GM21717 (cell line): ENCODE measurements at regions not wholly inside any gene's neighbourhood (a gene's known extent, or its start where the extent isn't known, plus 50 kb on each side); places are given as distances from the start of the nearest gene placed in this dataset.
"Not testable (repeated sequence)": the region's sequence is repeated elsewhere in the genome, so short reads cannot be mapped to it uniquely, and the experiment has no call there.

ENCODE experiments used
- ATAC-seq: cut with Tn5 transposase; IDR thresholded peaks from one replicate; pipeline ENCODE4 v1.9.1; 2021; ENCODE audit warnings: mild to moderate bottlenecking, moderate library complexity; ENCODE audit not compliant: unreplicated experiment

GRCh38 chrX:40885989-40886388 is 150.6 kb upstream of the MED14 start:
- no peak for ATAC-seq

GRCh38 chrX:40887476-40887875 is 152.1 kb upstream of the MED14 start:
- no peak for ATAC-seq

GRCh38 chrX:40891798-40892197 is 156.5 kb upstream of the MED14 start:
- ATAC-seq: no peak

- no peak for ATAC-seq
These were observed 158.0 kb upstream of the MED14 start for GRCh38 chrX:40893251-40893910.

- ATAC-seq: no peak
These were observed 159.9 kb upstream of the MED14 start for GRCh38 chrX:40895246-40895645.

GRCh38 chrX:40897718-40898270 is 162.5 kb upstream of the MED14 start:
- ATAC-seq: no peak

- ATAC-seq: not testable (repeated sequence)
These were observed 169.4 kb upstream of the MED14 start for GRCh38 chrX:40904739-40905138.

- no peak for ATAC-seq
These were observed 172.7 kb upstream of the MED14 start for GRCh38 chrX:40908026-40908425.

GRCh38 chrX:40908857-40909475 is 173.6 kb upstream of the MED14 start:
- no peak for ATAC-seq

- ATAC-seq: no peak
These were observed 173.1 kb upstream of the USP9X start for GRCh38 chrX:40912166-40912565.

GRCh38 chrX:40912576-40912975 is 172.7 kb upstream of the USP9X start:
- ATAC-seq: no peak

GRCh38 chrX:40920351-40920750 is 164.9 kb upstream of the USP9X start:
- no peak for ATAC-seq

- ATAC-seq: no peak
These were observed 162.9 kb upstream of the USP9X start for GRCh38 chrX:40922307-40922706.

GRCh38 chrX:40926739-40927427 is 158.4 kb upstream of the USP9X start:
- ATAC-seq: not testable (repeated sequence)

- ATAC-seq: no peak
These were observed 157.2 kb upstream of the USP9X start for GRCh38 chrX:40928076-40928475.

- no peak for ATAC-seq
These were observed 153.3 kb upstream of the USP9X start for GRCh38 chrX:40931921-40932320.

- ATAC-seq: no peak
These were observed 152.0 kb upstream of the USP9X start for GRCh38 chrX:40933132-40933705.

- no peak for ATAC-seq
These were observed 151.4 kb upstream of the USP9X start for GRCh38 chrX:40933706-40934425.

GRCh38 chrX:40936827-40937226 is 148.4 kb upstream of the USP9X start:
- ATAC-seq: no peak

- no peak for ATAC-seq
These were observed 146.8 kb upstream of the USP9X start for GRCh38 chrX:40938423-40938822.

- no peak for ATAC-seq
These were observed 142.1 kb upstream of the USP9X start for GRCh38 chrX:40943093-40943641.
